A549 (cell line): ENCODE measurements at regions not wholly inside any gene's neighbourhood (a gene's known extent, or its start where the extent isn't known, plus 50 kb on each side); places are given as distances from the start of the nearest gene placed in this dataset.

Source experiments
- BCL3 ChIP-seq: fragments of >200 bp; sonication (Bioruptor Twin); formaldehyde crosslinking; IDR thresholded peaks from 3 replicates; pipeline ENCODE4 v1.6.1; 2016
- BHLHE40 ChIP-seq: IDR thresholded peaks from 2 replicates; pipeline ENCODE4 v1.6.1; 2012; ENCODE audit warnings: low read depth, low read length, inconsistent platforms
- CHD2 ChIP-seq: fragments of 150-350 bp; IDR thresholded peaks from 2 replicates; pipeline ENCODE4 v1.6.1; 2014; ENCODE audit warnings: low read length; ENCODE audit not compliant: partially characterized antibody
- CTCF ChIP-seq: fragments of >200 bp; sonication (Bioruptor Twin); formaldehyde crosslinking; IDR thresholded peaks from 3 replicates; pipeline ENCODE4 v1.5.1; 2016
- EHF ChIP-seq: fragments of 250-450 bp; sonication (Bioruptor Pico); IDR thresholded peaks from 2 replicates; pipeline ENCODE4 v1.5.0; 2020; ENCODE audit warnings: mild to moderate bottlenecking
- MAZ ChIP-seq: fragments of 150-350 bp; IDR thresholded peaks from 2 replicates; pipeline ENCODE4 v1.6.1; 2014; ENCODE audit warnings: antibody characterized with exemption, low read depth, low read length, borderline replicate concordance
- PBX3 ChIP-seq: IDR thresholded peaks from 2 replicates; pipeline ENCODE4 v1.6.1; 2012
- POLR2A ChIP-seq: IDR thresholded peaks from 2 replicates; pipeline ENCODE4 v1.6.1; 2012; ENCODE audit warnings: mild to moderate bottlenecking, low read length

- no peak for TF ChIP-seq CHD2
- no peak for TF ChIP-seq POLR2A
- TF ChIP-seq EHF = no peak
- no peak for TF ChIP-seq PBX3
- no peak for TF ChIP-seq CTCF
- TF ChIP-seq BHLHE40 = no peak
- TF ChIP-seq BCL3 = no peak
- TF ChIP-seq MAZ = no peak
These were observed 371.2 kb downstream of the BCL11B start for GRCh38 chr14:98900798-98901197.
